Brain microvascular endothelial cell (primary cell): ENCODE measurements at regions not wholly inside any gene's neighbourhood (a gene's known extent, or its start where the extent isn't known, plus 50 kb on each side); places are given as distances from the start of the nearest gene placed in this dataset.

Source experiments
- DNase-seq: peaks from one replicate; pipeline ENCODE4 v3.0.0-alpha.2; 2020
- H3K27ac ChIP-seq: fragments of 250-450 bp; sonication (Bioruptor Pico); 2 replicates; pipeline ENCODE4 v1.5.1; 2020; ENCODE audit warnings: mild to moderate bottlenecking, moderate library complexity
- H3K27me3 ChIP-seq: fragments of 250-450 bp; sonication (Bioruptor Pico); replicated peaks from 2 replicates; pipeline ENCODE4 v1.5.1; 2020; ENCODE audit warnings: mild to moderate bottlenecking
- H3K36me3 ChIP-seq: fragments of 250-450 bp; sonication (Bioruptor Pico); replicated peaks from 2 replicates; pipeline ENCODE4 v1.5.1; 2020; ENCODE audit warnings: mild to moderate bottlenecking
- H3K4me3 ChIP-seq: 2 replicates; pipeline ENCODE4 v1.5.1; 2011; ENCODE audit warnings: low read depth, mild to moderate bottlenecking, control low read depth, low read length, moderate library complexity
- in situ Hi-C: cut with HindIII; loops from 2 replicates; pipeline ENCODE4 v1.10.0; 2017; ENCODE audit warnings: low sequenced_read_pairs, low pct_ligation_motif_present
- TF ChIP-seq, protein P1 (sequence below): IDR thresholded peaks from 2 replicates; pipeline ENCODE4 v1.5.1; 2011; ENCODE audit warnings: low read depth, mild to moderate bottlenecking, moderate library complexity, low read length, control low read depth, inconsistent platforms; ENCODE audit errors: missing control alignments

DNA sequence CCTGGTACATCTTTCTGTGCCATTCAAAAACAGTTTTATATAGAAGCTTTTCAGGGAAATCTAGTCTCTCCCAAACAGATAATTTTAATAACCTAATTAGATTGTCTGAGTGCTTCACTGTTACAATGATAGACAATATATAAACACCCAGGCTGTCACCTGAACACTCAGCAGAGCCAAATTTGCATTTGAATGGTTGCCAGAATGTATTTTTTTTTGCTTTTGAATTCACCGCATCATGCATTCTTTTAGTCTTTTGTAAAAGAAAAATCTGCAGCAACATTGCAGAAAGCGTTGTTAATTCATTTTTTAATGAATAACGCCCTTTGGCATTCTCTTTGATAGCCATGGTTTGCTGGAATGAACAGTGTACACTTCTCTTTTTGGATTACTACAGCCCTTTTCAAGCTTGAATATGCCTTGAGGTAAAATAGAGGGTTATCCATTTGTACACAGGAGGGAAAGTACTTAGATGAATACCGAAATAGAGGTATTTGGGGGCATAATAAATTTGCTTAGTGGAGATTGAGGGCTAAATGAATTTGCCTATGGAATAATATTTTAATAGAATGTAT is 175.0 kb upstream of the EPHA5 start:
- DNase-seq: no peak
- TF ChIP-seq, protein P1, sequence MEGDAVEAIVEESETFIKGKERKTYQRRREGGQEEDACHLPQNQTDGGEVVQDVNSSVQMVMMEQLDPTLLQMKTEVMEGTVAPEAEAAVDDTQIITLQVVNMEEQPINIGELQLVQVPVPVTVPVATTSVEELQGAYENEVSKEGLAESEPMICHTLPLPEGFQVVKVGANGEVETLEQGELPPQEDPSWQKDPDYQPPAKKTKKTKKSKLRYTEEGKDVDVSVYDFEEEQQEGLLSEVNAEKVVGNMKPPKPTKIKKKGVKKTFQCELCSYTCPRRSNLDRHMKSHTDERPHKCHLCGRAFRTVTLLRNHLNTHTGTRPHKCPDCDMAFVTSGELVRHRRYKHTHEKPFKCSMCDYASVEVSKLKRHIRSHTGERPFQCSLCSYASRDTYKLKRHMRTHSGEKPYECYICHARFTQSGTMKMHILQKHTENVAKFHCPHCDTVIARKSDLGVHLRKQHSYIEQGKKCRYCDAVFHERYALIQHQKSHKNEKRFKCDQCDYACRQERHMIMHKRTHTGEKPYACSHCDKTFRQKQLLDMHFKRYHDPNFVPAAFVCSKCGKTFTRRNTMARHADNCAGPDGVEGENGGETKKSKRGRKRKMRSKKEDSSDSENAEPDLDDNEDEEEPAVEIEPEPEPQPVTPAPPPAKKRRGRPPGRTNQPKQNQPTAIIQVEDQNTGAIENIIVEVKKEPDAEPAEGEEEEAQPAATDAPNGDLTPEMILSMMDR: no peak
- Histone ChIP-seq H3K27me3 (no peaks in the 10 kb centered on the region), H3K4me3 (no peak overlapping the region), H3K27ac (no peak overlapping the region), H3K36me3 (no peaks in the 10 kb centered on the region)
- in situ Hi-C loops: no loop called here

- in situ Hi-C loops: no loop called here
These were observed 169.1 kb upstream of the EPHA5 start for GRCh38 chr4:65839164-65839931.

DNA sequence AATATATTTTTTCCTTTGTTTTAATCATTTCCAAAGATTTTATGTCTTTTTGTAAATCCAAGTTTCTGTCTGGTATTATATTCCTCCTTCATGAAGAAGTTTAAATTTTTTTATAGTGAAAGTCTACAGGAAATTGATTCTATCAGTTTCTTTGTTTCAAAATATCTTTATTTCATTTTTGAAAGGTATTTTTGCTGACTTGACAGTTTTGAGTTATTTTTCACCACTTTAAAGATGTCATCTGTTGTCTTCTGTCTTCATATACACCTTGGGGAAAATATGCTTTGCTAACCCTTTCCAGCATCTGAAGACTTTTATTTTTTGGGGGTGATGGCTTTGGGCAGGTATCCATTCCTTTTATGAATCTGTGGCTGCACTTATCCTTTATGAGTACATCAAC is 164.4 kb upstream of the EPHA5 start:
- TF ChIP-seq, protein P1: no peak
- in situ Hi-C loops: no loop called here
- H3K27me3 ChIP-seq: no peaks in the 10 kb centered on the region
- H3K27ac ChIP-seq: no peak overlapping the region
- H3K36me3 ChIP-seq: no peaks in the 10 kb centered on the region
- no peak for DNase-seq
- no peak overlapping the region for H3K4me3 ChIP-seq

More at GRCh38 chr4:65839164-65839931, 169.1 kb upstream of the EPHA5 start:
- Histone ChIP-seq H3K4me3 (no peak overlapping the region), H3K27me3 (no peaks in the 10 kb centered on the region), H3K36me3 (no peaks in the 10 kb centered on the region), H3K27ac (no peak overlapping the region)
- TF ChIP-seq, protein P1: no peak
- DNase-seq: no peak

DNA sequence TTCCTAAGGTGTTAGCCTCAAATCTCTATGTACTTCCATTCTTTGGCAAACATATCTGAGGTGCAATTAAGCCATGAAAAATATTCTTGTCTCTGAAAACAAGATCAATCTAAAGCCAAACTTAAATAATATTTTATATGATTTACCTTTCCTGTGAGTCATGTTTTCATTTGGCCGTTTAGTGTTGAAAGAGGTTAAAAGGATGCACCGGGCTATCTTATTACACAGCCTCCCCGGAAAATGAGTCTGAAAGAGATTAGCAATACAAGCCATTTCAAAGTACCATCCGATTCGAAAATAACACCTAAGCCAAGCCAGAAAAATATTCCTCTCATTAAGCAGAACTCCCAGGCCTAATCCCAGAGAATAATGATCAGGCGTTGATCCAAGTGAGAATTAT is 161.5 kb upstream of the EPHA5 start:
- H3K4me3 ChIP-seq: no peak overlapping the region
- in situ Hi-C loops: no loop called here
- DNase-seq: no peak

GRCh38 chr4:65825116-65825753 is 154.9 kb upstream of the EPHA5 start:
- H3K36me3 ChIP-seq: no peaks in the 10 kb centered on the region
- H3K27ac ChIP-seq: no peak overlapping the region
- TF ChIP-seq, protein P1: no peak
- no peak overlapping the region for H3K4me3 ChIP-seq
- no peaks in the 10 kb centered on the region for H3K27me3 ChIP-seq
- in situ Hi-C loops: no loop called here
- DNase-seq: peak; percentile 39

More for the DNA sequence above, 161.5 kb upstream of the EPHA5 start:
- no peak overlapping the region for H3K27ac ChIP-seq
- TF ChIP-seq, protein P1: no peak
- H3K27me3 ChIP-seq: no peaks in the 10 kb centered on the region
- H3K36me3 ChIP-seq: no peaks in the 10 kb centered on the region
